Epithelial cell of esophagus (primary cell): ENCODE measurements at regions not wholly inside any gene's neighbourhood (a gene's known extent, or its start where the extent isn't known, plus 50 kb on each side); places are given as distances from the start of the nearest gene placed in this dataset.
"Not testable (repeated sequence)": the region's sequence is repeated elsewhere in the genome, so short reads cannot be mapped to it uniquely, and the experiment has no call there.

Experiments used
- DNase-seq: peaks from one replicate; pipeline ENCODE4 v3.0.0; 2010; ENCODE audit warnings: low read depth
- H3K4me3 ChIP-seq: 2 replicates; pipeline ENCODE4 v1.5.1; 2011; ENCODE audit warnings: mild to moderate bottlenecking, low read length, control low read depth
- CTCF ChIP-seq: IDR thresholded peaks from 2 replicates; pipeline ENCODE4 v1.5.1; 2011; ENCODE audit warnings: low read depth, mild to moderate bottlenecking, low read length, control low read depth, inconsistent platforms; ENCODE audit not compliant: insufficient read depth; ENCODE audit errors: missing control alignments

GRCh38 chr13:54687173-54687572 lies 1658.6 kb downstream of the OLFM4 start:
- H3K4me3 ChIP-seq = no peak overlapping the region
- TF ChIP-seq CTCF = no peak
- no peak for DNase-seq

- H3K4me3 ChIP-seq = no peak overlapping the region
- no peak for DNase-seq
- TF ChIP-seq CTCF = no peak
These were observed 1671.2 kb downstream of the OLFM4 start for GRCh38 chr13:54699831-54700230.

- no peak for DNase-seq
- H3K4me3 ChIP-seq = no peak overlapping the region
- no peak for TF ChIP-seq CTCF
These were observed 1677.1 kb downstream of the OLFM4 start for GRCh38 chr13:54705738-54706137.

- DNase-seq = no peak
- no peak for TF ChIP-seq CTCF
- H3K4me3 ChIP-seq = no peak overlapping the region
These were observed 1677.7 kb downstream of the OLFM4 start for GRCh38 chr13:54706336-54706735.

GRCh38 chr13:54709546-54709945 lies 1680.9 kb downstream of the OLFM4 start:
- peak; percentile 1 for DNase-seq
- H3K4me3 ChIP-seq = no peak overlapping the region
- TF ChIP-seq CTCF = no peak

GRCh38 chr13:54733639-54734038 lies 1705.0 kb downstream of the OLFM4 start:
- no peak overlapping the region for H3K4me3 ChIP-seq
- no peak for DNase-seq
- TF ChIP-seq CTCF = no peak

- DNase-seq, H3K4me3 ChIP-seq: not testable (repeated sequence)
These were observed 1708.6 kb downstream of the OLFM4 start for GRCh38 chr13:54737211-54737610.

- TF ChIP-seq CTCF = no peak
- DNase-seq = no peak
- H3K4me3 ChIP-seq = no peak overlapping the region
These were observed 1714.4 kb downstream of the OLFM4 start for GRCh38 chr13:54742984-54743383.
